HCT116 (cell line): ENCODE measurements at regions not wholly inside any gene's neighbourhood (a gene's known extent, or its start where the extent isn't known, plus 50 kb on each side); places are given as distances from the start of the nearest gene placed in this dataset.

Source experiments
- ATAC-seq: fragments of 200-7000 bp; cut with Tn5 transposase; 2 replicates; pipeline ENCODE4 v1.9.1; 2020; ENCODE audit warnings: mild to moderate bottlenecking, moderate library complexity
- BruUV-seq: library from RNA; stranded (reverse); fragments of 400-500 nt; replicated peaks from 2 replicates; lab custom pipeline; 2021; lab: Mats Ljungman, UMichigan
- CTCF ChIA-PET: fragments of 300-600 bp; sonication (Branson Sonifier 250); formaldehyde crosslinking; loops from one replicate; lab custom pipeline; 2021; ENCODE audit warnings: antibody characterized with exemption; lab: Charles Lee
- POLR2A ChIA-PET: fragments of 300-600, 350-600 bp; sonication (Branson Sonifier 250); formaldehyde crosslinking; loops from one replicate; lab custom pipeline; 2021; ENCODE audit warnings: antibody characterized with exemption; lab: Charles Lee
- RAD21 ChIA-PET, 2 experiments: fragments of 300-600 bp; sonication (Branson Sonifier 250); formaldehyde crosslinking; loops; one replicate each; lab custom pipeline; 2023; ENCODE audit warnings: low total read pairs in 2 of 2; ENCODE audit not compliant: uncharacterized antibody in 2 of 2, unreplicated experiment in 2 of 2, low non-redundant PET in 1 of 2; lab: Charles Lee
- DNase-seq: peaks from one replicate; pipeline ENCODE4 v3.0.0-alpha.2; 2010; ENCODE audit warnings: low read depth, low spot score
- H2AFZ ChIP-seq: fragments of 200-600 bp; shearing (Covaris generic), sonication (generic); 2 replicates; pipeline ENCODE4 v1.6.1; 2017; ENCODE audit warnings: low read depth, mixed run types, mixed read lengths, antibody characterized with exemption, low read length; ENCODE audit not compliant: poor library complexity, severe bottlenecking
- H3K27ac ChIP-seq: 2 replicates; pipeline ENCODE4 v1.5.1; 2012; ENCODE audit warnings: low read depth, low read length
- H3K27me3 ChIP-seq: fragments of 200-600 bp; sonication (generic); 2 replicates; pipeline ENCODE4 v1.6.1; 2016; ENCODE audit warnings: mixed run types, low read length, mixed read lengths; ENCODE audit not compliant: insufficient read depth
- H3K36me3 ChIP-seq, 2 experiments: fragments of 200-500 bp in 1 of 2; fragments of 200-600 bp in 1 of 2; sonication (Bioruptor generic) in 1 of 2; sonication (generic) in 1 of 2; 2 replicates each; pipeline versions ENCODE4 v1.5.1 to v1.6.1; 2014 to 2016; ENCODE audit warnings: low read length in 2 of 2, inconsistent platforms in 1 of 2, mixed read lengths in 1 of 2, mixed run types in 1 of 2; ENCODE audit not compliant: insufficient read depth in 2 of 2, control insufficient read depth in 1 of 2
- H3K4me1 ChIP-seq, 2 experiments: fragments of 200-600 bp in 1 of 2; sonication (generic) in 1 of 2; 2 replicates each; pipeline versions ENCODE4 v1.5.1 to v1.6.1; 2012 to 2017; ENCODE audit warnings: low read length in 2 of 2, inconsistent platforms in 1 of 2, mild to moderate bottlenecking in 1 of 2, mixed read lengths in 1 of 2, mixed run types in 1 of 2, moderate library complexity in 1 of 2; ENCODE audit not compliant: insufficient read depth in 2 of 2, control insufficient read depth in 1 of 2
- H3K4me2 ChIP-seq: fragments of 200-600 bp; sonication (generic); 2 replicates; pipeline ENCODE4 v1.6.1; 2017; ENCODE audit warnings: mixed run types, low read length, mixed read lengths
- H3K4me3 ChIP-seq, 2 experiments: fragments of 200-600 bp in 1 of 2; sonication (generic) in 1 of 2; replicated peaks in 1 of 2; 2 replicates each; pipeline ENCODE4 v1.5.1; 2011 to 2016; ENCODE audit warnings: low read length in 2 of 2, control low read depth in 1 of 2, low read depth in 1 of 2, mild to moderate bottlenecking in 1 of 2, mixed read lengths in 1 of 2, mixed run types in 1 of 2
- H3K79me2 ChIP-seq: fragments of 200-600 bp; sonication (generic); 2 replicates; pipeline ENCODE4 v1.6.1; 2017; ENCODE audit warnings: mild to moderate bottlenecking, mixed run types, low read length, moderate library complexity, mixed read lengths; ENCODE audit not compliant: insufficient read depth
- H3K9ac ChIP-seq: fragments of 200-600 bp; sonication (generic); 2 replicates; pipeline ENCODE4 v1.6.1; 2016; ENCODE audit warnings: low read length, mixed read lengths
- H3K9me2 ChIP-seq: fragments of 200-600 bp; sonication (generic), shearing (Covaris generic); 2 replicates; pipeline ENCODE4 v1.6.1; 2017; ENCODE audit warnings: mixed run types, mild to moderate bottlenecking, moderate library complexity; ENCODE audit not compliant: insufficient read depth
- H3K9me3 ChIP-seq, 2 experiments: fragments of 200-500 bp in 1 of 2; fragments of 200-600 bp in 1 of 2; sonication (Bioruptor generic) in 1 of 2; sonication (generic) in 1 of 2; 2 replicates each; pipeline ENCODE4 v1.6.1; 2014 to 2017; ENCODE audit warnings: low read length in 2 of 2, mixed read lengths in 2 of 2, inconsistent platforms in 1 of 2, low read depth in 1 of 2, mild to moderate bottlenecking in 1 of 2, mixed run types in 1 of 2, moderate library complexity in 1 of 2; ENCODE audit not compliant: control insufficient read depth in 1 of 2, insufficient read depth in 1 of 2
- H4K20me1 ChIP-seq: fragments of 200-600 bp; sonication (generic), shearing (Covaris generic); 2 replicates; pipeline ENCODE4 v1.6.1; 2017; ENCODE audit warnings: mixed run types, mild to moderate bottlenecking, moderate library complexity; ENCODE audit not compliant: insufficient read depth
- CTCF ChIP-seq, 3 experiments: fragments of 200-600 bp in 1 of 3; sonication (generic) in 1 of 3; IDR thresholded peaks in 2 of 3; conservative IDR thresholded peaks in 1 of 3; 2 replicates each; pipeline ENCODE4 v1.5.1; 2012 to 2017; ENCODE audit warnings: low read depth in 2 of 3, low read length in 2 of 3, antibody characterized with exemption in 1 of 3, borderline replicate concordance in 1 of 3, control low read depth in 1 of 3, mild to moderate bottlenecking in 1 of 3, mixed read lengths in 1 of 3, mixed run types in 1 of 3, moderate library complexity in 1 of 3; ENCODE audit not compliant: insufficient read depth in 1 of 3
- EGR1 ChIP-seq: IDR thresholded peaks from 2 replicates; pipeline ENCODE4 v1.6.1; 2012; ENCODE audit warnings: low read depth
- FOSL1 ChIP-seq: IDR thresholded peaks from 2 replicates; pipeline ENCODE4 v1.6.1; 2012; ENCODE audit warnings: low read depth
- POLR2A ChIP-seq: IDR thresholded peaks from 2 replicates; pipeline ENCODE4 v1.7.0; 2011; ENCODE audit warnings: borderline replicate concordance; ENCODE audit not compliant: insufficient read depth, insufficient read length; ENCODE audit errors: extremely low read depth
- POLR2AphosphoS5 ChIP-seq: IDR thresholded peaks from 2 replicates; pipeline ENCODE4 v1.6.1; 2011; ENCODE audit warnings: mild to moderate bottlenecking, low read depth, low read length, moderate library complexity
- RAD21 ChIP-seq: IDR thresholded peaks from 2 replicates; pipeline ENCODE4 v1.6.1; 2012; ENCODE audit warnings: low read depth, mild to moderate bottlenecking
- TCF7L2 ChIP-seq: IDR thresholded peaks from 2 replicates; pipeline ENCODE4 v1.7.0; 2011; ENCODE audit warnings: borderline replicate concordance, inconsistent platforms; ENCODE audit not compliant: insufficient read depth, insufficient read length; ENCODE audit errors: extremely low read depth
- ZNF274 ChIP-seq: fragments of 200-500 bp; sonication (Bioruptor generic); IDR thresholded peaks from 2 replicates; pipeline ENCODE4 v1.6.1; 2014; ENCODE audit warnings: mild to moderate bottlenecking, low read depth, low read length, inconsistent platforms
- intact Hi-C: fragments of 100-400 bp; cut with micrococcal nuclease; formaldehyde crosslinking; loops from 2 replicates; pipeline ENCODE4 v1.10.0; 2022

GRCh38 chr5:118468085-118468484 lies 520.3 kb downstream of the DTWD2 start:
- no peak overlapping the region for H2AFZ ChIP-seq
- POLR2A ChIA-PET: no interaction called here

GRCh38 chr5:118467103-118467502 lies 521.2 kb downstream of the DTWD2 start:
- no peaks in the 10 kb centered on the region for H3K79me2 ChIP-seq
- ChIA-PET RAD21 (no interaction called here), POLR2A (no interaction called here), CTCF (no interaction called here)
- no peak overlapping the region for H3K9ac ChIP-seq
- no peaks in the 10 kb centered on the region for H3K9me2 ChIP-seq
- no peak overlapping the region for H3K27ac ChIP-seq
- H3K4me1 ChIP-seq: no peaks in the 10 kb centered on the region
- no peaks in the 10 kb centered on the region for H3K27me3 ChIP-seq
- BruUV-seq: no TSS peak
- no peaks in the 10 kb centered on the region for H4K20me1 ChIP-seq
- TF ChIP-seq POLR2AphosphoS5 (no peak), ZNF274 (no peak)
- H3K4me2 ChIP-seq: no peak overlapping the region
- intact Hi-C loops: no loop called here
- DNase-seq (no peak), ATAC-seq (no peak)
- H3K4me3 ChIP-seq: no peak overlapping the region
- no peaks in the 10 kb centered on the region for H3K9me3 ChIP-seq
- H2AFZ ChIP-seq: no peak overlapping the region
- H3K36me3 ChIP-seq: no peaks in the 10 kb centered on the region

More at GRCh38 chr5:118468085-118468484, 520.3 kb downstream of the DTWD2 start:
- no peak overlapping the region for H3K9ac ChIP-seq
- no peak overlapping the region for H3K4me2 ChIP-seq
- RAD21 ChIA-PET: no interaction called here
- BruUV-seq: no TSS peak
- CTCF ChIA-PET: no interaction called here
- no peaks in the 10 kb centered on the region for H3K79me2 ChIP-seq
- H3K9me3 ChIP-seq: no peaks in the 10 kb centered on the region
- no peak overlapping the region for H3K4me3 ChIP-seq
- no peaks in the 10 kb centered on the region for H3K4me1 ChIP-seq
- no peaks in the 10 kb centered on the region for H3K9me2 ChIP-seq
- no peak for ATAC-seq
- no peaks in the 10 kb centered on the region for H3K36me3 ChIP-seq
- TF ChIP-seq EGR1 (no peak), FOSL1 (no peak), RAD21 (no peak), POLR2A (no peak), TCF7L2 (no peak), CTCF (IDR thresholded peaks at IDR 0.05 in 2 of 3, conservative IDR thresholded peaks at IDR 0.05 in 1 of 3; ENCODE audit: borderline replicate concordance in 1 of 3, insufficient read depth in 1 of 3, low read depth in 2 of 3, low read length in 2 of 3) (no peak)
- DNase-seq: no peak
- no peak overlapping the region for H3K27ac ChIP-seq
- H3K27me3 ChIP-seq: no peaks in the 10 kb centered on the region
- intact Hi-C loops: no loop called here
- no peaks in the 10 kb centered on the region for H4K20me1 ChIP-seq
